ENCODE measurements at regions not wholly inside any gene's neighbourhood (a gene's known extent, or its start where the extent isn't known, plus 50 kb on each side); places are given as distances from the start of the nearest gene placed in this dataset.

DNA sequence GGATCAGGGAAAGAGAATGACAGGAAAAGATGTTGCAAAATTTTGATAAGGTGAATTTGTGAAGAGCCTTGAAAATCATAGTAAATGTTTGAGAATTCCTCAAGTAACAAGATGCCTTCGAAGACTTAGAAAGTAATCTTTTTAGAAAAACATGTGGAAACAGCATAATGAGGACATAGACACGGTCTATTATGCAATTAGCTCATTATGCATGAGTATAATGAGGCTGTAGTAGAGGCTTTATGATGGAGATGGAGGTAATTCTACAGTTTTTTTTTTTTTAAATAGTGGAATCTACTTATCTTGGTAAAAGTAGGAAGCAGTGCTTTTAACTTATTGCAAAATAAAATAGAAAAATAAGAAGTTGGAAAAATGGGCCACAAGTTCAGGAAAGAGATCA is 1329.1 kb upstream of the SPRY2 start:
- H3K36me3 ChIP-seq (ENCODE audit: insufficient read depth, low read length) = no peaks in the 10 kb centered on the region
- H3K4me3 ChIP-seq (ENCODE audit: low read depth, low read length, poor library complexity, severe bottlenecking) = no peak overlapping the region
- no peak overlapping the region for H2AFZ ChIP-seq (ENCODE audit: low read length)
- no peaks in the 10 kb centered on the region for H3K9me2 ChIP-seq (ENCODE audit: insufficient read depth, low read length)
- no peaks in the 10 kb centered on the region for H3K9me3 ChIP-seq (ENCODE audit: low read length)
- no TSS peak for BruUV-seq (replicated peaks)
- H3K79me2 ChIP-seq (ENCODE audit: insufficient read depth, low read depth, low read length) = no peaks in the 10 kb centered on the region
- no peak overlapping the region for H3K4me2 ChIP-seq (ENCODE audit: low read length)
- no peak overlapping the region for H3K27ac ChIP-seq (ENCODE audit: low read depth, low read length, poor library complexity, severe bottlenecking)
- H3K4me1 ChIP-seq (ENCODE audit: insufficient read depth, low read length, poor library complexity, severe bottlenecking) = peaks cover 3% of the 10 kb centered on the region
- no peak for DNase-seq (ENCODE audit: low spot score)
- no peaks in the 10 kb centered on the region for H4K20me1 ChIP-seq (ENCODE audit: insufficient read depth, low read length)
- TF ChIP-seq EZH2phosphoT487 (IDR thresholded peaks at IDR 0.05; ENCODE audit: borderline replicate concordance, low read depth, low read length) = no peak
- TF ChIP-seq, protein P1, sequence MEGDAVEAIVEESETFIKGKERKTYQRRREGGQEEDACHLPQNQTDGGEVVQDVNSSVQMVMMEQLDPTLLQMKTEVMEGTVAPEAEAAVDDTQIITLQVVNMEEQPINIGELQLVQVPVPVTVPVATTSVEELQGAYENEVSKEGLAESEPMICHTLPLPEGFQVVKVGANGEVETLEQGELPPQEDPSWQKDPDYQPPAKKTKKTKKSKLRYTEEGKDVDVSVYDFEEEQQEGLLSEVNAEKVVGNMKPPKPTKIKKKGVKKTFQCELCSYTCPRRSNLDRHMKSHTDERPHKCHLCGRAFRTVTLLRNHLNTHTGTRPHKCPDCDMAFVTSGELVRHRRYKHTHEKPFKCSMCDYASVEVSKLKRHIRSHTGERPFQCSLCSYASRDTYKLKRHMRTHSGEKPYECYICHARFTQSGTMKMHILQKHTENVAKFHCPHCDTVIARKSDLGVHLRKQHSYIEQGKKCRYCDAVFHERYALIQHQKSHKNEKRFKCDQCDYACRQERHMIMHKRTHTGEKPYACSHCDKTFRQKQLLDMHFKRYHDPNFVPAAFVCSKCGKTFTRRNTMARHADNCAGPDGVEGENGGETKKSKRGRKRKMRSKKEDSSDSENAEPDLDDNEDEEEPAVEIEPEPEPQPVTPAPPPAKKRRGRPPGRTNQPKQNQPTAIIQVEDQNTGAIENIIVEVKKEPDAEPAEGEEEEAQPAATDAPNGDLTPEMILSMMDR (conservative IDR thresholded peaks at IDR 0.05; ENCODE audit: low read length) = no peak
- ChIA-PET POLR2A (interaction anchor here (1.2 to 1.4 kb wide), 3 partner anchors 9 to 12 kb away, joined by 3 to 4 read pairs (median 3); no protein-coding TSS in a partner anchor), CTCF (ENCODE audit: unreplicated experiment) (no interaction called here)
- intact Hi-C loops (cut with micrococcal nuclease; ENCODE audit: unreplicated experiment) = no loop called here

DNA sequence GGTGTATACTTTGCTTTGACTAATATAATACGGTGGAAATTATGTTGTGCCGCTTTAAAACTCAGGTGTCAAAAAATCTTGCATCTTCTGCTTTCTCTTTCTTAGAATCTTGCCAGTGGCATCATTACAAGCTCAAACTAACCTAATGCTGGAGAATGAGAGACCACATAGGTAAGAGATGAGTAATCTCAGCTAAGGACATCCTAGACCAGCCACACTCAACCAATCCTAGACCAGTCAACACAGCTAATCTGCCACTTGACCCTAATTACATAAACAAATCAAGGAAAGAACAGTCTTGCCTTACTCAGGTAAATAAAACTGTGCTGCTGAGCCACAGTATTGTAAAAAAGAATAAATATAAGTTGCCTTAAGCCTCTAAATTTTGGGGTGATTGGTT is 1323.9 kb upstream of the SPRY2 start:
- peaks cover 3% of the 10 kb centered on the region for H3K4me1 ChIP-seq (ENCODE audit: insufficient read depth, low read length, poor library complexity, severe bottlenecking)
- CTCF ChIA-PET (ENCODE audit: unreplicated experiment) = no interaction called here
- no peak overlapping the region for H3K27ac ChIP-seq (ENCODE audit: low read depth, low read length, poor library complexity, severe bottlenecking)
- TF ChIP-seq EZH2phosphoT487 (IDR thresholded peaks at IDR 0.05; ENCODE audit: borderline replicate concordance, low read depth, low read length) = no peak
- H2AFZ ChIP-seq (ENCODE audit: low read length) = no peak overlapping the region
- no peaks in the 10 kb centered on the region for H3K9me3 ChIP-seq (ENCODE audit: low read length)
- no peak overlapping the region for H3K4me3 ChIP-seq (ENCODE audit: low read depth, low read length, poor library complexity, severe bottlenecking)
- H3K79me2 ChIP-seq (ENCODE audit: insufficient read depth, low read depth, low read length) = no peaks in the 10 kb centered on the region
- no peaks in the 10 kb centered on the region for H3K36me3 ChIP-seq (ENCODE audit: insufficient read depth, low read length)
- no peak for DNase-seq (ENCODE audit: low spot score)
- no peaks in the 10 kb centered on the region for H4K20me1 ChIP-seq (ENCODE audit: insufficient read depth, low read length)
- intact Hi-C loops (cut with micrococcal nuclease; ENCODE audit: unreplicated experiment) = no loop called here
- BruUV-seq (replicated peaks) = no TSS peak
- no peaks in the 10 kb centered on the region for H3K9me2 ChIP-seq (ENCODE audit: insufficient read depth, low read length)
- POLR2A ChIA-PET = no interaction called here
- H3K4me2 ChIP-seq (ENCODE audit: low read length) = no peak overlapping the region

DNA sequence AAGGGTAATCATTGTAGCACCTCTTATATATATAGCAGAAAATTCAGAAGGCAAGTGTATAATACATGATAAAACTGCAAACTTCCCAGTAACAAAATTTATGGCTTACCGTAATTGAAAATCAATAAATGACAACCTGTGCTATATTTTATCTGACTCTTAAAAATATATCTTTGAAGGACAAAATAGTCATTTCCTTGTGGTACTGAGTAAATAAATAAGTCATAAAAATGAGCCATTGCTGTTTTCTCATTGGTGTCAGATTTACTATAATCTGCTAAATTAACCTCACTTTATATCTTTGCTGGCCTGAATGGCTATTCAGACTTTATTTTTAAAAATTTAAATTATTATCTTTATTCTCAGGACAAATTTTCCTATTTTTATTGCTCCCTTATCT is 1319.1 kb upstream of the SPRY2 start:
- POLR2A ChIA-PET = interaction anchor here (0.6 kb wide), 1 partner anchor 20 kb away, joined by 3 read pairs; no protein-coding TSS in a partner anchor
- no peak overlapping the region for H3K4me3 ChIP-seq (ENCODE audit: low read depth, low read length, poor library complexity, severe bottlenecking)
- DNase-seq (ENCODE audit: low spot score) = no peak
- no peaks in the 10 kb centered on the region for H3K36me3 ChIP-seq (ENCODE audit: insufficient read depth, low read length)
- no peaks in the 10 kb centered on the region for H3K9me3 ChIP-seq (ENCODE audit: low read length)
- H3K27ac ChIP-seq (ENCODE audit: low read depth, low read length, poor library complexity, severe bottlenecking) = no peak overlapping the region
- no peak for TF ChIP-seq EZH2phosphoT487 (IDR thresholded peaks at IDR 0.05; ENCODE audit: borderline replicate concordance, low read depth, low read length)
- TF ChIP-seq, protein P1 (conservative IDR thresholded peaks at IDR 0.05; ENCODE audit: low read length) = no peak
- CTCF ChIA-PET (ENCODE audit: unreplicated experiment) = no interaction called here
- no peaks in the 10 kb centered on the region for H3K9me2 ChIP-seq (ENCODE audit: insufficient read depth, low read length)
- intact Hi-C loops (cut with micrococcal nuclease; ENCODE audit: unreplicated experiment) = no loop called here
- no peak overlapping the region for H2AFZ ChIP-seq (ENCODE audit: low read length)
- H3K79me2 ChIP-seq (ENCODE audit: insufficient read depth, low read depth, low read length) = no peaks in the 10 kb centered on the region
- H3K4me2 ChIP-seq (ENCODE audit: low read length) = no peak overlapping the region
- no TSS peak for BruUV-seq (replicated peaks)
- no peaks in the 10 kb centered on the region for H4K20me1 ChIP-seq (ENCODE audit: insufficient read depth, low read length)
- H3K4me1 ChIP-seq (ENCODE audit: insufficient read depth, low read length, poor library complexity, severe bottlenecking) = no peaks in the 10 kb centered on the region
